Activated naive CD4-positive, alpha-beta T cell treated with anti-CD3 and anti-CD28 coated beads, Interleukin-2, amount 50 U/mL, for 16 hours (primary cell): ENCODE measurements at regions not wholly inside any gene's neighbourhood (a gene's known extent, or its start where the extent isn't known, plus 50 kb on each side); places are given as distances from the start of the nearest gene placed in this dataset.

Source experiments
- DNase-seq: peaks from one replicate; pipeline ENCODE4 v3.0.0-alpha.2; 2020

DNA sequence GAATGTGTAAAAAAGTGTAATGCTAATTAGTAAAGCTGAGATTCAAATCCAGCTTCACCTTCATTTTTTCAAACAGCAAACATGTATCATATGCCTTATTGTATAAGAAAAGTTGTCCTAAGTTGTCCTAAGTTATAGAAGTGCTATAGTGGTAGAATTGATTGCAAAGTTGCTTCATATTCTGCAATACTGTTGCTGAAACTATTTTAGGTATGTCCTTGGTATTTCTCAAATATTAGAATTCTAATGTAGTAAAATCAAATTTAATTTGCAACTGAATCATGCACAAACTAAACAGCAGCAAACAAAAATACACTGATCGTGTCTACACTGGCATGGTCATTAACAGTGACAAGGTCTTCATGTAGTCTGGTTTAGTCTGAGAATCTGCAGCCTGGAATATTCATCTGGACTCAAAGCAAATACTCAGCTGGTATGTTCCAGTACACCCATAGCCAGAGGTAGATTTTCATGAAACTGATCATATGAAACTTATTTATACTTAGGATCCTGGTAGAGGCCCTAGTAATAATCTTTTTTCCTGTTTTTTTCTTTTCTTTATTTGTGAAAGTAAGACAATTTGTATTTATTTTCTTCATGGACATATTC lies 555.6 kb upstream of the ZEB2 start:
- no peak for DNase-seq

DNA sequence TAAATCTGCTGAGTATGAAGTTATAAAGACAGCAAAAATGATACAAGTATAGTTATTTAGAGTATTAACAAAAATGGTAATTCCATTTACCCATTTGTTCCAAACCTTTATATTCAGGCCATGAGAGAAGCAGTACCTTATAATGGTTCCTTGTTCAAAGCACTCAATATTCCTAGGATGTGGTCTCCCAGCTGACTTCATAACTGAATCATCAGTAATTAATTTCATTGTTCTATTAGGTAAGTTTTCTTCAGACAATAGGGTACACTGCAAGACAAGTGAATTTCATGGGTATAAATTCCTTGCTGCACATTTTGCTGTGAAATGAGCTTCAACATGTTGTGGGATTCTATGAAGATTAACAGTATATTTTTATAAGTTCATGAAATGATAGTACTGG lies 550.8 kb upstream of the ZEB2 start:
- DNase-seq = no peak

DNA sequence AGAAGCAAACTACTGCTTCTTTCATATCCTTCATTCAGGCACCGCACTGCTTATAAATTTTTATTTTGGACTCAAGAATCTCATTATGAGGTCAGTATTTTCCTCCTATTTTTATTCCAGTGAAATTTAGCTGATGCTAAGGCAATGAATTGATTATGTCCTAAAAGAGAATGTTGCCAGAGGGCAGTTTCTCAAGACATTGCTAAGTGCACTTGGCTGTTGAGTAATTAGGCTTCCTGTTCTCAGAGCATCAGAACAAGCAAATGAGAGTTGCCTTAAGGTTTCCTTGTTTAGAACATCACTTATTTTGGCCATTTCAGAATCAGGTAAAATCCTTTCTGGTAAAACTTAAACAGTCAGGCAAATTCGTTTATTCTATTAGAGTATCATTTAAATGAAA lies 548.6 kb upstream of the ZEB2 start:
- no peak for DNase-seq

DNA sequence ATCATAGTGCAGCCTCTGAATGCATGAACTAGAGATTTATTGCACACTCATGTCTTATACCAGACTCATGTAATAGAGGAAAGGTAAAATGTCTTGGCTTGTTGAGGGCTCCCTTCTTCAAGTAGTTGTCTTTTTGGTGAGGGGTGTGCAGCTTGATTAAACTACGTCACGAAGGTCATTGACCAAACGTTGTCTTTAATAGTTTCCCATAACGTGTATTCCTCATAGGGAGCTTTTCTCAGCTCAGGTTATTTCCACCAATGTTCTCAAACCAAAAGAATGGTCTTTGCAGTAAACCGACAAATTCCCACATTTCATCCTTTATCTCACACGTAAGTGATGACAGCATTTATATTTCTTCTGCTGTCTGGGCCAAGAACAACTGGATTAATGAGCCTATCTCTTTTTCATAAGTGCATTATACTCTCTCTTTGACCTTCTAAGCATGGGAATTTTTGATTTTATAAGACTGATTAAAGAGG lies 547.7 kb upstream of the ZEB2 start:
- DNase-seq = no peak

DNA sequence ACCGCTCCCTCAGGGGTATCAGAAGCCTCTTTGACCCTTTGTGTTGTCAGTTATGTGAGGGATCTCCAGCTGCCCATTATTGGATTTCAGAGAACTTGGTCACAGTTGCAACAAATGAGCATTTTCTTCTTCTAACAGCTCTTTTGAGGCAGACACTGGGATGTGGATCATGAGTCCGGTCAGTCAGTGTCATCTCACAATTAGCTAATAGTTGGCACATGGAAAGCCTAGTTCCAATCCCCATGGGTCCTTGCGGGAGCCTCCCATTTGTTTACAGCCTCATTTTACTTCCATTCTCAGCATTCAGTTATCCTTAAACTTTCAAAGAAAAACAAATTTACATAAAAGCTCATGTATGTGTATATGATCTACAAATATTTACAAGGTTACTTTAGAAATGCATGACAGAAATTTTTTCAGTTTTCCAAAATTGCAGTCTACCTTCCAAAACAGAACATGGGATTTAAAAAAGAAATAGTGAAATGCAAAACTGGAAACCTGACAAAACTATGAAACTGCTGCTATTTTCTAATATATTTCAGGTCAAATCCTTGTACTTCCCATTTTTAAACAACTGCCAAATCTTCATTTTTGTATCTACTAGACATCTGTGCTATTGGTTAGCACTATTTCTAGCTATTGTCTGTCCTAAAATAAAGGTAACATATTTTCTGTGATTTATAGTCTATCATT lies 547.1 kb upstream of the ZEB2 start:
- DNase-seq = no peak

DNA sequence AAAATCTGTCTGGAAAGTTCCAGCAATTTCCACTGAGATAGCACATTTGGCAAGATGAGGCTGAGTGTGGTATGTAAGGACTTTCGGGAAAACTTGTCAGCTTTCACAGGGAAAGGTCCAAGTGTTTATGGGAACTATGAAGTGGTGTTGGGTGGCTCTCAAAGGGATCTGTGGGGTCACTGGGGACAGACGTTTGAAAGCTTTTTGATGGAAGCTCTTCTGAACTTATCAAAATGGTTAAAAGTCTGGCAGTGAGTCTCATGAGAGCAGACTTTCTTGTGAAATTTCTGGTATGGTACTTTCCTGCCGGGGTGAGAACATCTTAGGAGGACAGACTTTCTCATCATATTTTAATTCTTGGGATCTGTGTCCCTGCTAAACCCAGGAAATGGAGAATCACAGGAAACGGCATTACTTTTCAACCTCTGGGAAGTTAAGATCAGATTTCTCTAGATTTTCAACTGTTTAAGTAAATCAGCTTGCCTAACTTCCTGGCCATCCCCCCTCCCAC lies 546.3 kb upstream of the ZEB2 start:
- DNase-seq = no peak

DNA sequence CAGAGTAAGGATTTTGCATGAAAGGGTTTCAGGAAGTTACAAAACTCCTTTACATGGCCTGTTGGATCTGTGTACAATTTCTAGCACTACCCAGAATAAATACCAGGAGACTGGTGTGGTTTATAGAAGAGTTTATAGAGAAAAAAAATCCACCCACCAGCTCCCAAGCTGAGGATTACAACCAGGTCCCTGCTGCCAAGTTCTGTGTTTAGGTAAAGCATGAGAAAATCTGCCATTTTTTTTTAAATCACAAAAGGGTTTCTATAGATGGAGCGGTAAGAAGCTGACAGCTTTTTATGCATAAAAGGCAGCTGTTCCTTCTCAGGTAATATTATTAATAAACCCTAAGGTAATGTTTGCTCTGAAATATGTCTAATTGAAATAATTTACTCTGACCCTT lies 545.4 kb upstream of the ZEB2 start:
- DNase-seq = no peak

DNA sequence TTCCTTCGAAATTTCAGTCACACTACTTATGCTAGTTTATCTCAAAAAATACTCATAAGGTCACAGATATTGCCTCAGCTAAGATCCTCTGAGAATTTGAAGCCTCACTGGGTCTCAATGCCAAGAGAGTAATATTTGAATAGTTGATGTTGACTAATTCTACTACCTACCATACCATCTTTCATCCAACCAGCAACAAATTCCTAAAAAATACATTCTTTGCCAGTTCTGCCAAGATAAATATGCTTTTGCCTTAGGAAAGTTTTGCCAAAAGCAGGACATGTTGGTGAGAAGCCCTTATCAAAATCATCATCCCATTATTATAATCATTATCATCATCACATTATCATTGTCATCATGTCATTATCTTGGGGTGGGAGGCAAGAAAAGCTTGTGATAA lies 544.6 kb upstream of the ZEB2 start:
- no peak for DNase-seq

DNA sequence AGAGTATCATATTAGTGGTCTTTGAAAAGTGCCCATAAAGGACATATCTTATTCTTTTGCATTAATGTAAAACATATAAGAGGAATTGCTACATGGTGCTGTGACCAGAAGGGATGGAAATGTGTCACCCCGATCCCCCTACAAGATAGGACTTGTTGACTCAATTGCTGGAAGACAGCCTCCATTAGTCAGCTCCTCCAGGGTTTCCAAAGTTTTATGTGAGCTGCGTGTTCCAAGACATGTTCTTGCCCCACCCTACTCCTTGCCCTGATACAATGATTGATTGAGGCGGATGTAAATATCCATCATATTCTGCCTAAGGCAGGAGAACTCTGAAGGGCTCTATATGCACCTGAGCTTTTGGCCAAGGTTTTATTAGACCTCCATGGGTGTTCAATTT lies 541.0 kb upstream of the ZEB2 start:
- no peak for DNase-seq

DNA sequence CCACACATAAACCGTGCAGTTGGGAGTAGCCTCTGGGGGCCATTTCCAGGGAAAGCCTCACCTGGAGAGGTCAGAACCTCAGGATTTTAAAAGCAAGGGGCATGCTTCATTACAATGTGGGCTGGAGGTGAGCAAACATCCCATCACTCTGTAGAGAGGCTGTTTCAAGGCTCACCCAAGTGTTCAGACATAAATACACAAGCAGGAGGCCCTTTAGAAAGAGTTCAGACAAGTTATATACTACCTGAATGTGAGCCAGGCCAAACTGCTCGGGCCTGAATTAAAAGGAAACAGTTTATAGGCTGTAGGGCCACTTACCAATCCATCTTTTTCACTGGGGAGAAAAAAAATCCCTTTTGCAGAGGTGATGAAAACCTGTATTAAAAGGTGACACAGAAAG lies 540.0 kb upstream of the ZEB2 start:
- no peak for DNase-seq

DNA sequence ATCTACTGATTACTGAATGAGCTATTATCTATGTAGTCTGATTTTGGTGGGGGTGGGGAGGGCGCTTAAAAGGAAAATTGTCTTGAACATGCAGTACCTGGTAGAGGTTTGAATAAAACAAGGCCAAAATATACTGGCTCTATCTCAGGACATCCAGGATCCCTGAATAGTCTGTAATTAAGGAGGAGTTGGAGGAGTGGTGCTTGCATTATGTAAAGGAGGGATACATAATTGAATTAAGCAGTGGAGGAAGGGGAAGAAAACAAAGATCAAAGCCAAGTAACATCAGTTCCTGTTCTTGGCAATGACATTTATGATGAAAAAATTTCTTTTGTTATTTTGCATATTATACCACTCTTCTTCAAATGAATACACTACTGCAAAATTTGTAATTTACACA lies 539.4 kb upstream of the ZEB2 start:
- DNase-seq = no peak

DNA sequence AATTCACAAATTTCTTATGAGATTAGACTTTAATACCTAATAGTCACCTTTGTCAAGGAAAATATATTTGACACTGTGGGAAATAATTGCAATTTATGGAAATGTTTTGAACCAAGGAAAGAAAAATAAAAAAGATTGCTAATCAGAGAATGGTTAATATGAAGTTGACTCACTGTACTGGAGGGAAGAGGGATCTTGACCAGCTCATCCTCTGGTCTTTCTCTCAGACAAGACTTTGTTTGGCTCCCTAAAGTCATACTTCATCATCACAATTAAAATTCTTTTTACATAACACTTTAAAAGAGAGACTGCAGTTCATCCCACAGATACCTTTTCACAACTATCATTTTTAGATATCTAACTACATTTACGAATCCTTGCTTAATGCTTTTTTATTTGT lies 538.5 kb upstream of the ZEB2 start:
- DNase-seq = no peak

DNA sequence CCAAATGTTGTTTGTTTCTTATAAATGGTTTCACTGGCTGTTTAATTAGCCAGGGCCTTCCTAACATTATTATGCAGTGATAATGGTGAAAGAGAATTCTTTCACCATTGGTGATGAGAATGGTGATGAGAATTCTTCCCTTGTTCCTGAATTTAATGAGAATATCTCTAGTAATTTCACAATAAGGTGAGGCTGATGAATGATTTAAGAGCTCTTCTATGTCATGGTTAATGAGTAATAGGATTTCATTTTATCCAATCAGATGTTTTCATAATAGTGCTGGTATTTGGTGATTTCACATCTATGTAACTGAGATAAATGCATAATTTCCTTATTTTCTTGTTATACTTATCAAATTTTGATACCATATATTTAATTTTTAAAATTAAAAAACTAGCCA lies 535.7 kb upstream of the ZEB2 start:
- no peak for DNase-seq

DNA sequence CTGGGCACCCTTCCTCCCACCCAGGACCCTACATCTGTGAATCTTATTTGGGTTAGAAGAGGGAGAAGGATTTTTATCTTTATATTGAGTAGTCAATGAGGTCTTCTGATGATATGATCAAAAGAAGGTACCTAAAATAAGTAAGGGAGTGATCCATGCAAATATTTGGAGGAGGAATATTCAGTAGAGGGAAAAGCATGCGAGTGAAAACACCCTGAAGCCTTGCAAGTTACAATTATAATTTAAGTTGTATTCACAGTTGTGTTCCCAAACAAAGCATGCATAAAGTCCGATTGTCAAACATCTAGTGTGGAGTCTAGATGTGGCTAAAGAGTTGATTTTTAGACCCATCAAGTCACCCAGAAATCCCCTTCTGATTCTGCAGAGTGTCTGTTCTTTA lies 530.2 kb upstream of the ZEB2 start:
- no peak for DNase-seq

DNA sequence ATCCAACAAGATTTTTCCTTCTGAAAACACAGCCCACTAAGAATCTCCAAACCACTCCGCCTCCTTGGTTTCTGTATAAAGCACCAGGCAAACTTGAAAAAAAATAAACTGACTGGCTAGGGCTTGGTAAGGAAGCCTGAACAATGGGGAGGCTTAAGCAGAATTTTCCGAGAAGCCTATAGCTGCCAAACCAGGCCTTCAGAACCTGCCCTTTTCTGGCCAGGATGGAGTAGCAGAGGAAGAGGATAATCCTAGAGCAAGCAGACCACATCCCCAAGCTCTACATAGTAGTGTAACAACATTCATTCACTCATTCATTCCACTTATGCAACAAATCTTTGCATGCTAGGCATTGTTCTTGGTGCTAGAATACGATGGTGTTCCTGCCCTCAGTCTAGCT lies 529.6 kb upstream of the ZEB2 start:
- no peak for DNase-seq

DNA sequence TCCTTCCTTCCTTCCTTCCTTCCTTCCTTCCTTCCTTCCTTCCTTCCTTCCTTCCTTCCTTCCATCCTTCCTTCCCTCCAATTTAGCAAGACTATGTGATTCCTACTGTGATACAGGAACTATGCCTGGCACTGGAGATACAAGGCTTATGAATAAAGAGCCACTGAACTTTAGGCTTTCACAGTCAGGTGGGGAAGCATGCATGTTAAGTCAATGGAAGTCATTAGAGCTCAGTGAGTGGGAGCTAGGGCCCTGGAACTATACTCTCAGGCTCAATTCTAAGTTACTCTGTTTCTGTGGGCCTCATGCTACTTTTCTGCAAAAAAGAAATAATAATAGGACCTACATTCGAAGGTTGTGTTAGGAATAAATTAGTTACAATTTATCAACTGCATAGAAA lies 527.6 kb upstream of the ZEB2 start:
- no peak for DNase-seq

DNA sequence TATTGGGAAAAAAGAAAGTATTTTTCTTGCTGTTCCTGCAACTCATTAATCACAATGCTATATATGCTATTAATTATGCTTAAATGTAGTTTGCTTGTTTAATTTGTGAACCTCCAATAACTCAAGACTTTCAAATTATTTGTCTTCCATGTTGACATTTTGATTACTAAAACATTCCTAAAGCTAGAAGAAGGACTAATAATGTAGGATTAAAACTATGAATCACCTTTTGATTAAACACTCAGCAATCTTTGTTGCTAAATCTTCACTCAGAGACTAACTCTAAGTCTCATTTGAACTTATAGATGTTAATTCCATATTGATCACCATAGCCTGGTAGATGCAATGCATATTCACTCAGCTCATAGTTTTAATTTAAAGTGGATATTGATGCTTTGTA lies 524.6 kb upstream of the ZEB2 start:
- DNase-seq = no peak

DNA sequence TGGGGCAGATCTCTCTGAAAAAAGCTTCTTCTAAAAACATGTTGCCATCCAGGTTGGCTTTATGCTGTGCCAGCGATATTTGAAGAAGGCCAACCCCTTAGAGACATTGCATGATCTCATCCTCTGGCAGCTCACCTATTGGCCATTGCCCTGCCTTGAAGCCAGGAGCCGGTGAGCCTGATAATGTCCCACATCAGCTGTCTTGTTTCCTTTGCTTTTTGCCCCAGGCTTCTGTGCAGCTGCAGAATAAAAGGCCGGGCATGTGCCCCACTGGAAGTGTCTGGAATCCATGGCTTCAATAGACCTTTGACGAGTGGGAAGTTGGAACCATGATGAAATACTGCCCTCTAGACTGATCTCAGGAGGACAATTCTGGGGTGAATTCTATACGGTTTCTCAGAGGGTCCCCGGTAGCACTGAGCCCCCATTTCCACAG lies 523.5 kb upstream of the ZEB2 start:
- DNase-seq = no peak

DNA sequence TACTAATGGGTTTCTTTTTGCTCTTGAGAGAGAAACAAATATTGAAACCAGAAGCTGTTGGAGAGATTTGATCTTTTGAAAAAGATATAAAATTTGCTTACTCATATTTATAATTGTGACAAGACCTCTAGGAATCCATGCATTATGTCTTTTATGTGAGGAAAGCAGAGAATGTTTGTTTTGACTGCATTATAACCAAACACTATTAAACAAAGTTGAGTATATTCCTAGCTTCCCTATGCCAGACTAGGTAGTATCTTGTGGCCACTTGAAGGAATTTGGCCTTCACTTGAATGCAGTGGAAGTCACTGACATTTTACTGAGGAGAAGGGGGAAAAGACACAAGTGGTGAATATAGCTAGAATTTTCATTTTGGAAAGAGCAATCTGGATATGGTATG lies 521.8 kb upstream of the ZEB2 start:
- no peak for DNase-seq

DNA sequence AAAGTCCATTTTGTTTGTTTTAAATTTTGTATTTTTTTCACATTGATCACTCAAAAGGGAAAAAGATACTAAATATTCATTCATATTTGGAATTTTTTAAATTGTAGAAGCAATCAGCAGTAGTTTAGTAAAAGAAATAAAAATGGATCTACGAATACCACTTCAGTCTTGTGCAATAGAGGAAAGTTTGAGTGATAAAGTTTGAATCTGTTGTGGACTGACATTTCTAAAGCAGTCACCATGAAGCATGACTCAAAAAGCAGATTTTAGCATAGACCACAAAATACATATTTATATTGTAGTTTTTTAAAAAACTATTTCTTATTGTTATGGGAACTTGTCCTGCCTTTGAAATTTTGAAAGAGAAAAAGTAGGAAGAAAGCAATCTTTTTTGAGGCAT lies 520.5 kb upstream of the ZEB2 start:
- DNase-seq = no peak

DNA sequence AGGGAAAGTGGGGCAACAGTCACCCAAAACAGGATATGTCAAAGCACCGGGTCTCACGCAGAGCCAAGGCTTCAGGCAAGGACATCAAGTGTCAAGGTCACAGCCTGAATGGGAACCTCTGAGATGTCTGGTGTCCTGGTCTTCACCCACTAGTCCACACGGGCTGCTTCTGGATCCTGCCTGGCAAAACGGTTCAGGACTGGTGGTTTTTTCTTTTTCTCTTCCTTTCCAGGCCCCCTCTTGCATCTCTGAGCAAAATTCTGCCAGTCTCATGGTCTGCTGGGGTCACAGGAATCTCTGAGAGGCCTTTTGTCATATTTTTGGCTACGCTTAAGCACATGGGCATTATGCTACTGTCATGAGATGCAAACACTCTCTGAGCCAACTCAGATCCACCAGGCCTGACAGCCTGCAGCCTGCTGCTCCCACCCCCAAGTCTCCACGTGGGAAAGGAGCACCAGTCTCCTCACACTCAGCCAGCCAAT lies 518.2 kb upstream of the ZEB2 start:
- no peak for DNase-seq

DNA sequence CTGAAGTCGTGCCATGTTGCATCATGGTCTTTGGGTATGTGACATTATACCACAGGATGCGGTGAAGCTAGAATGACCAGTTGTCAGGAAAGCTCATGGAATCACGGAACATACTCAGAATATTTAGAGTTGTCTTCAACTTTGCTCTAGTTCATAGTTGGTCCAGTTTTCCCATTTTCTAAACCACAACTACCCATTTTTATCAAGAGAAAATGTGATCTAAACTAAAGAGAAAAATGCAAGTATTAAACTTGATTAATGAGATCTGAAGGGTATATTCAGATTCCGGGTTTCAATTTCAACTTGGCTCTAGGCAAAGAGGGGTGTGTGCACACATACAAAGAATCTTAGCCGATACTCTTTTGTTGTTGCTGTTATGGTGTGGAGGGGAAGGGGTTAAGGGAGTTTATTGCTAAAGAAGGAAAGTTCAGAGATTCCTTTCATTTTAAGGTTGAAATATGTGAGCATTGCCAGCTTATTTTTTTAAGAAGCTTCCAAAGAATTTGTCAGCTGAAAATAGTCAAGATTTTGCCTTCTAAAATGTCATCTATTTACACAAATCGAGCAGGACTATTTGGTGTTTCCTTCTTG lies 516.6 kb upstream of the ZEB2 start:
- DNase-seq = no peak

DNA sequence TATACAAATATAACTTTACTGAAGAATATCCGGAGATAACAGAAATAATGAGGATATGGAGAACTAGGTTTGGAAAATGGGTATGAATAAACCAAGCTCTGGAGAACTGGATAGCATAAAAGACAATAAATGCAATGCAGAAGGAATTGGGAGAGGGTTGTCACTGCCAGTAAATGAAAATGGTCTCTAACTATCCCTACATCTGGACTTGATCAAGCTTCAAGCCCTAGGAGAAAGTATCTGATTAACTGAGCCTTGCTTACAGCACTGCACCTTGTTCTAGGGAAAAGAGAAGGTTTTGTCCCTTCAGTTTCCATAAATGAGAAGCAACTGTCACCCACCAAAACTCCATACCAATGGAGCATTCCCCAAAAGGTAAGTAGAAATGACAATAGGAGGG lies 514.6 kb upstream of the ZEB2 start:
- DNase-seq = no peak

DNA sequence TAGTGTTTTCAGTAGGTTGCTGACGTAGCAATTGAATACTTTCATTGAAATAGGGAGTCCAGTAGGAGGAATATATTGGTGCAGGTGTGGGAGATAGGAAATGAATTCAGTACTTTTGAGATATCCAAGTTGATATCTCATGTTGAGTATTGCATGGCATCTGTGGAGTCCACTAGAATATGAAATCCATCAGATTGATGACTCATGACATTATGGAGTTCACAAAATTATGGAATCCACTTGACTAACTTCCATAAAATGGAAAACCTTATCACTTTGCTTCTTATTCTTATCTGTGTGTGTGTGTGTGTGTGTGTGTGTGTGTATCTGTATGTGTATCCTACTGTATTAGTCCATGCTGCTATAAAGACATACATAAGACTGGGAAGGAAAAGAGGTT lies 513.5 kb upstream of the ZEB2 start:
- no peak for DNase-seq
